K562 (cell line): ENCODE measurements at regions not wholly inside any gene's neighbourhood (a gene's known extent, or its start where the extent isn't known, plus 50 kb on each side); places are given as distances from the start of the nearest gene placed in this dataset.

Experiments
- ATAC-seq: fragments of 200-7000 bp; cut with Tn5 transposase; 3 replicates; pipeline ENCODE4 v1.9.1; 2020; ENCODE audit warnings: moderate library complexity
- BruUV-seq: library from RNA; stranded (reverse); fragments of 400-500 nt; replicated peaks from 2 replicates; lab custom pipeline; 2021; lab: Mats Ljungman, UMichigan
- CTCF ChIA-PET: fragments of 300-600 bp; formaldehyde crosslinking; extraction: SDS; loops from one replicate; lab custom pipeline; 2021; ENCODE audit warnings: low intra/inter-chr PET ratio; lab: Yijun Ruan, JAX
- POLR2A ChIA-PET: fragments of 300-600, 350-650 bp; sonication (Branson Sonifier 250); formaldehyde crosslinking; extraction: SDS; loops from one replicate; lab custom pipeline; 2021; ENCODE audit warnings: antibody characterized with exemption, inconsistent platforms; lab: Yijun Ruan, JAX
- DNase-seq, 4 experiments: peaks; one replicate each; pipeline versions ENCODE4 v3.0.0 to v3.0.0-alpha.2; 2011 to 2018; ENCODE audit warnings: low spot score in 3 of 4, mixed read lengths in 3 of 4; ENCODE audit errors: extremely low read depth in 1 of 4
- FAIRE-seq: peaks from 2 replicates; lab custom pipeline; 2011; peaks lifted over from hg19 to GRCh38; lab: Jason Lieb, UNC
- H2AFZ ChIP-seq: 2 replicates; pipeline ENCODE4 v1.6.0; 2011; ENCODE audit warnings: low read depth, low read length, control low read depth, inconsistent platforms
- H3K27ac ChIP-seq: fragments of 200-600 bp; 3 replicates; pipeline ENCODE4 v1.8.0; 2011; ENCODE audit warnings: low read depth, mild to moderate bottlenecking, control low read depth, inconsistent platforms, low read length, moderate library complexity, mixed read lengths; ENCODE audit errors: extremely low read depth
- H3K27me3 ChIP-seq, 2 experiments: fragments of 300-600 bp in 1 of 2; 2 replicates in 1 of 2; 3 replicates in 1 of 2; pipeline versions ENCODE4 v1.6.0 to v1.8.0; 2011; ENCODE audit warnings: inconsistent platforms in 2 of 2, low read length in 2 of 2, mild to moderate bottlenecking in 1 of 2, mixed read lengths in 1 of 2, moderate library complexity in 1 of 2; ENCODE audit not compliant: control insufficient read depth in 2 of 2, insufficient read depth in 2 of 2
- H3K36me3 ChIP-seq: fragments of 300-600 bp; 3 replicates; pipeline ENCODE4 v1.8.0; 2011; ENCODE audit warnings: mild to moderate bottlenecking, low read length, inconsistent platforms; ENCODE audit not compliant: control insufficient read depth, insufficient read depth
- H3K4me1 ChIP-seq, 2 experiments: fragments of 200-600 bp in 1 of 2; replicated peaks in 1 of 2; 2 replicates in 1 of 2; 3 replicates in 1 of 2; pipeline versions ENCODE4 v1.5.1 to v1.8.0; 2011; ENCODE audit warnings: inconsistent platforms in 2 of 2, low read length in 2 of 2, mild to moderate bottlenecking in 1 of 2, mixed read lengths in 1 of 2, moderate library complexity in 1 of 2; ENCODE audit not compliant: control insufficient read depth in 2 of 2, insufficient read depth in 2 of 2
- H3K4me2 ChIP-seq: 2 replicates; pipeline ENCODE4 v1.6.1; 2011; ENCODE audit warnings: low read length, control low read depth, inconsistent platforms, mixed read lengths; ENCODE audit not compliant: insufficient read depth
- H3K4me3 ChIP-seq: fragments of 200-600 bp; sonication (generic), shearing (Covaris generic); 2 replicates; pipeline ENCODE4 v1.5.1; 2016; ENCODE audit warnings: control low read depth, inconsistent platforms
- H3K79me2 ChIP-seq: fragments of 200-600 bp; 3 replicates; pipeline ENCODE4 v1.8.0; 2011; ENCODE audit warnings: low read length, inconsistent platforms; ENCODE audit not compliant: control insufficient read depth, insufficient read depth
- H3K9ac ChIP-seq, 2 experiments: 2 replicates each; pipeline versions ENCODE4 v1.6.0 to v1.6.1; 2011; ENCODE audit warnings: low read depth in 2 of 2, low read length in 2 of 2, control low read depth in 1 of 2, inconsistent platforms in 1 of 2, mild to moderate bottlenecking in 1 of 2, mixed read lengths in 1 of 2; ENCODE audit not compliant: insufficient read depth in 1 of 2
- H3K9me1 ChIP-seq: one replicate; pipeline ENCODE4 v1.6.0; 2011; ENCODE audit warnings: inconsistent platforms, mild to moderate bottlenecking, low read length, moderate library complexity; ENCODE audit not compliant: control insufficient read depth, insufficient read depth
- H3K9me3 ChIP-seq: replicated peaks from 2 replicates; pipeline ENCODE4 v1.5.1; 2011; ENCODE audit warnings: low read depth, low read length, inconsistent platforms; ENCODE audit not compliant: control insufficient read depth, insufficient read depth
- H4K20me1 ChIP-seq: replicated peaks from 2 replicates; pipeline ENCODE4 v1.6.1; 2011; ENCODE audit warnings: low read length, inconsistent platforms, mixed read lengths; ENCODE audit not compliant: control insufficient read depth, insufficient read depth
- ARID2 ChIP-seq: fragments of 450-650 bp; IDR thresholded peaks from 2 replicates; pipeline ENCODE4 v1.6.1; 2017; ENCODE audit warnings: antibody characterized with exemption, mild to moderate bottlenecking
- CCNT2 ChIP-seq: IDR thresholded peaks from 2 replicates; pipeline ENCODE4 v1.6.1; 2011; ENCODE audit warnings: borderline replicate concordance, low read depth, mild to moderate bottlenecking, moderate library complexity, mixed read lengths, low read length; ENCODE audit not compliant: insufficient read length; ENCODE audit errors: extremely low read depth
- E2F3 ChIP-seq: fragments of 250-450 bp; sonication (Bioruptor Pico); IDR thresholded peaks from 2 replicates; pipeline ENCODE4 v1.4.0; 2020; ENCODE audit warnings: mild to moderate bottlenecking
- JUN ChIP-seq, 2 experiments: sonication (generic) in 1 of 2; formaldehyde crosslinking in 1 of 2; IDR thresholded peaks; 2 replicates each; pipeline versions ENCODE4 v1.6.1 to v1.8.0; 2012 to 2022; ENCODE audit warnings: borderline replicate concordance in 2 of 2, mild to moderate bottlenecking in 2 of 2, improper control_type of control experiment in 1 of 2, low read depth in 1 of 2, low read length in 1 of 2, missing genetic modification reagents in 1 of 2
- NEUROD1 ChIP-seq: fragments of 150-350 bp; IDR thresholded peaks from 2 replicates; pipeline ENCODE4 v1.6.1; 2014; ENCODE audit warnings: borderline replicate concordance, low read length, low read depth; ENCODE audit not compliant: partially characterized antibody
- NFE2 ChIP-seq: IDR thresholded peaks from 2 replicates; pipeline ENCODE4 v1.6.1; 2014; ENCODE audit warnings: antibody characterized with exemption, low read depth
- PHB ChIP-seq: fragments of 250-450 bp; sonication (Bioruptor Pico); IDR thresholded peaks from 2 replicates; pipeline ENCODE4 v1.5.0; 2021
- PHF20 ChIP-seq: fragments of 450-650 bp; IDR thresholded peaks from 2 replicates; pipeline ENCODE4 v1.6.1; 2018; ENCODE audit not compliant: partially characterized antibody
- SRSF9 ChIP-seq: fragments of 200-400 bp; formaldehyde crosslinking; IDR thresholded peaks from 2 replicates; pipeline ENCODE4 v1.6.1; 2017; ENCODE audit warnings: low read depth, low read length, borderline replicate concordance
- ZNF408 ChIP-seq: fragments of 250-450 bp; sonication (Bioruptor Pico); IDR thresholded peaks from 2 replicates; pipeline ENCODE4 v1.4.0; 2020; ENCODE audit warnings: low read depth, mild to moderate bottlenecking, moderate library complexity
- ZNF551 ChIP-seq: fragments of 250-450 bp; sonication (Bioruptor Pico); IDR thresholded peaks from 2 replicates; pipeline ENCODE4 v1.5.0; 2021; ENCODE audit warnings: mild to moderate bottlenecking, moderate library complexity
- ZNF586 ChIP-seq: fragments of 450-650 bp; formaldehyde crosslinking; conservative IDR thresholded peaks from 2 replicates; pipeline ENCODE4 v1.4.0; 2020; ENCODE audit warnings: mild to moderate bottlenecking, moderate library complexity
- ZSCAN29 ChIP-seq: fragments of 450-650 bp; IDR thresholded peaks from 2 replicates; pipeline ENCODE4 v1.6.1; 2017
- WGBS: fragments of 100-300 bp; shearing (Covaris generic); methylation state at CpG from one replicate; pipeline ENCODE4 v1.1.6; 2016; ENCODE audit warnings: low coverage, mixed read lengths; ENCODE audit not compliant: insufficient coverage; ENCODE audit errors: missing lambda C conversion rate; 5-methylcytosine and 5-hydroxymethylcytosine counted together
- in situ Hi-C: fragments of 300-500 bp; cut with MboI; formaldehyde crosslinking; loops from 4 replicates; pipeline ENCODE4 v1.15.0; 2018; ENCODE audit warnings: inconsistent platforms, mixed read lengths
- intact Hi-C: fragments of 100-400 bp; cut with micrococcal nuclease; formaldehyde crosslinking; loops from 2 replicates; pipeline ENCODE4 v1.14.2; 2022
- TF ChIP-seq, protein P1 (sequence below), 2 experiments: fragments of 200-800 bp in 1 of 2; sonication (Bioruptor generic) in 1 of 2; sonication (generic) in 1 of 2; formaldehyde crosslinking in 1 of 2; IDR thresholded peaks in 1 of 2; conservative IDR thresholded peaks in 1 of 2; 2 replicates each; pipeline versions ENCODE4 v1.5.0 to v1.6.1; 2016 to 2020; ENCODE audit warnings: missing compliant biosample characterization in 1 of 2, missing genetic modification characterization in 1 of 2, missing genetic modification reagents in 1 of 2
- TF ChIP-seq, protein P2 (sequence below): sonication (generic); formaldehyde crosslinking; IDR thresholded peaks from 2 replicates; pipeline ENCODE4 v1.8.0; 2022; ENCODE audit warnings: missing genetic modification reagents, mild to moderate bottlenecking, moderate library complexity, borderline replicate concordance

DNA sequence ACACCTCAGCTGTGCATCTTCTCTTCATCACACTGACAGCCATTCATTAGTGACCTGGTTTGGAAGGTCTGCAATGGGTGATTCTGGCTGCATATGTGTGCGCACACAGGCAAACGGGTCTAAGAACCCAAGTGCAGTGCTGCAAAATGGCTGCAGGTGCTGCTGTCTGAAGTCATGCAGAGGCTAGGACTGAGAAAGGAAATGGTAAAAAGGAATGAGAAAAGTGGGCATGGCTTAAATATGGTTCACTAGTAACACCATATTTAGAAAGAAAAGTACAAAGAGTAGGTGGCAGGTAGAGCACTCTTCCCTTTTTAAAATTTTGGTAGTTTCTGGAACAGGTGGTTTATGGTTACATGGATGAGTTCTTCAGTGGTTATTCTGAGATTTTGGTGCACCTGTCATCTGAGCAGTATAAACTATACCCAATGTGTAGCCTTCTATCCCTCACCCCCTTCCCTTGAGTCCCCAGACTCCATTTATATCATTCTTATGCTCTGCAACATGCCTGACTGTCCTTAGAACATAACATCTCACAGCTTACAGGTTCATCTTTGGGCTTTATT lies 78.4 kb downstream of the CCNG2 start:
- Histone ChIP-seq H4K20me1 (no peaks in the 10 kb centered on the region), H3K4me3 (no peak overlapping the region), H3K9me1 (no peaks in the 10 kb centered on the region), H3K4me1 (no peaks in the 10 kb centered on the region), H3K9me3 (no peaks in the 10 kb centered on the region), H3K4me2 (no peak overlapping the region), H3K36me3 (no peaks in the 10 kb centered on the region), H2AFZ (no peak overlapping the region), H3K27ac (no peak overlapping the region), H3K9ac (no peak overlapping the region), H3K79me2 (no peaks in the 10 kb centered on the region), H3K27me3 (peaks cover 0 to 17% of the 10 kb centered on the region in 2 experiments; a peak in 1 of 5 replicates)
- ChIA-PET CTCF (no interaction called here), POLR2A (interaction anchor here (0.7 to 1.4 kb wide), 2 partner anchors 8 to 309 kb away, joined by 3 to 5 read pairs; no protein-coding TSS in a partner anchor)
- ATAC-seq (no peak), FAIRE-seq (no peak), DNase-seq (no peak)
- in situ Hi-C loops = no loop called here
- no peak for TF ChIP-seq E2F3 (CRISPR knock-in tag)
- TF ChIP-seq ZNF551 (CRISPR knock-in tag) = no peak
- TF ChIP-seq, protein P1, sequence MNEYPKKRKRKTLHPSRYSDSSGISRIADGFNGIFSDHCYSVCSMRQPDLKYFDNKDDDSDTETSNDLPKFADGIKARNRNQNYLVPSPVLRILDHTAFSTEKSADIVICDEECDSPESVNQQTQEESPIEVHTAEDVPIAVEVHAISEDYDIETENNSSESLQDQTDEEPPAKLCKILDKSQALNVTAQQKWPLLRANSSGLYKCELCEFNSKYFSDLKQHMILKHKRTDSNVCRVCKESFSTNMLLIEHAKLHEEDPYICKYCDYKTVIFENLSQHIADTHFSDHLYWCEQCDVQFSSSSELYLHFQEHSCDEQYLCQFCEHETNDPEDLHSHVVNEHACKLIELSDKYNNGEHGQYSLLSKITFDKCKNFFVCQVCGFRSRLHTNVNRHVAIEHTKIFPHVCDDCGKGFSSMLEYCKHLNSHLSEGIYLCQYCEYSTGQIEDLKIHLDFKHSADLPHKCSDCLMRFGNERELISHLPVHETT (CRISPR knock-in tag; conservative IDR thresholded peaks at IDR 0.05 in 1 of 2, IDR thresholded peaks at IDR 0.05 in 1 of 2) = no peak
- no peak for TF ChIP-seq JUN (IDR thresholded peaks at IDR 0.05; ENCODE audit: borderline replicate concordance, low read depth, low read length)
- TF ChIP-seq JUN (CRISPR knock-in tag; IDR thresholded peaks at IDR 0.05; ENCODE audit: borderline replicate concordance) = no peak
- TF ChIP-seq ZNF586 (CRISPR knock-in tag) = no peak
- no peak for TF ChIP-seq CCNT2
- TF ChIP-seq, protein P2, sequence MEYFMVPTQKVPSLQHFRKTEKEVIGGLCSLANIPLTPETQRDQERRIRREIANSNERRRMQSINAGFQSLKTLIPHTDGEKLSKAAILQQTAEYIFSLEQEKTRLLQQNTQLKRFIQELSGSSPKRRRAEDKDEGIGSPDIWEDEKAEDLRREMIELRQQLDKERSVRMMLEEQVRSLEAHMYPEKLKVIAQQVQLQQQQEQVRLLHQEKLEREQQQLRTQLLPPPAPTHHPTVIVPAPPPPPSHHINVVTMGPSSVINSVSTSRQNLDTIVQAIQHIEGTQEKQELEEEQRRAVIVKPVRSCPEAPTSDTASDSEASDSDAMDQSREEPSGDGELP (CRISPR knock-in tag) = no peak
- no peak for TF ChIP-seq NEUROD1
- no peak for TF ChIP-seq NFE2
- TF ChIP-seq PHF20 = no peak
- no peak for TF ChIP-seq ZSCAN29
- TF ChIP-seq PHB (CRISPR knock-in tag) = no peak
- TF ChIP-seq ZNF408 (CRISPR knock-in tag) = no peak
- no peak for TF ChIP-seq ARID2
- no peak for TF ChIP-seq SRSF9
- intact Hi-C loops = no loop called here
- WGBS = 0% methylated on average over 2 of the region's 2 CpGs
- BruUV-seq = no TSS peak
